ENCODE measurements at regions not wholly inside any gene's neighbourhood (a gene's known extent, or its start where the extent isn't known, plus 50 kb on each side); places are given as distances from the start of the nearest gene placed in this dataset.

DNA sequence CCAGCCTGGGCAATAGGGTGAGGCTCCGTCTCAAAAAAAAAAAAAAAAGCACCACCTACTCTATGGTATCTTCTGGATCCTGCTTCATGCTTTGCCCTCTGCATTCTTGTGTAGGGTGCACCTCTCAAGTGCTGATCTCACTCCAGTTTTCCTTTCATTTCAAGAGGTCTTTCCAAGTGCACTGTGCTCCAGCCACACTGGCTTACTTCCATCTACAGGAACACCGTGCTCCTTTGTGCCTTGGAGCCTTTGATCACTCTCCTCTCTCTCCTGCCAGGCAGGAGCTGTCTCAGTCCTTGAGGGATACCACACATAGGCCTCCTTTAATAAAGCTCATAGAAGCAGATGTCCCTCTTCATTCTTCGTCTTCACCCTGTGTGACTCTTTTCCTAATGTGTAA lies 55.4 kb upstream of the GREM2 start:
- no peak for FAIRE-seq

DNA sequence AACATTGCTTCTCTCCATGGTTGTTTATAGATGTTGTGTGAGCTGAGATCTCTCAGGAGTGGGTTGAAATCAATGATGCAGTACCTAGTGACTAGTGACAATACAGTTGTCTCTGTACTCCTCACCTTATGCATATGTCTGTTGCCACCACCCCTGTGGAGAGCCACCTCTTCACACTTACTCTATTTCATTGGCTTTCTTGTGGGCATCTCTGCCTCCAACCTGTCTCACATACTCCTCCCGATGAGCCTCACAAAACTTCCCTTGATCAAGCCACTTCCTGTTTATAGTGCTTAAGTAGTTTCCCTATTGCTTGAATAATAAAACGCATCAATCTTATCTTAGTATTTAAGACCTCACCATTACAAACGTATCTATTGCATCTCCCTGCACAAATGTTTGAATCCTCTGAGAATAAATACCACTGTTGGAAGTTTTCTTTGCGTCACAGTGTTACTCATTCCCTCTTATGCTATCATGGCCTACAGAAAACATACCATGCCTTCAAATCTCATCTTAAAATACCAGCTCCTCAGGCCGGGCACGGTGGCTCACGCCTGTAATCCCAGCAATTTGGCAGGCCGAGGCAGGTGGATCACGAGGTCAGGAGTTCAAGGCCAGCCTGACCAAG lies 54.7 kb upstream of the GREM2 start:
- no peak for FAIRE-seq

DNA sequence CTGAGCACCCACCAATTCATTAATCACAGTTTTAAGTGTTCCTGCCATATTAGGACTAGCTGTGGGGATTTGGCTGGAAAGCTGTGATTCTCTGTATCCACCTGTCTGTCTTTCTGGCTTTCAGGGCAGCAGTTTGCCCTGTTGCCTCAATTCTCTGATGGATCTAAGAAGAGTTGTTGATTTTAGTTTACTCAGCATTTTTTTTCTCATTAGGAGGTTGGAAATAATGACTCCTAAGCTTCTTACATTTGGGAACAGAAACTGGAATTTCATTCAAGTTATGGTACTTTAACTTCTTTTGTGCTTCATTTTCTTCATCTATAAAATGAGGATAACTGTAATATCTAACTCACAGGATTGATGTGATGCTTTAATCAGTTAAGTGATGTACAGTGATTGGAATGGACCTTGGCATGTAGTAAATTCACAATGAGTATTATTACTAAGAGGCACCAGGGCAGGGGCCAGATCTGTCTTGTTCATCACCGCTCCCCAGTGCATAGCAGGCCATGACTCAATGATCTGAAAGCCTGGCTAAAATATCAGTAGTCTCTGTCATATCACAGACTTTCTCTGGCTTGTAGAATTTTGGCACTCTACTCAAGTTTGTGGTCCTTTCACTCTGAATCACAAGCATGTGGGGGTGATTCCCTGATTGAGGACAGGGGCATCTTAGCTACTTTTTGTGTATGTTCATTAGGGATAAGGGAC lies 51.4 kb upstream of the GREM2 start:
- no peak for FAIRE-seq

All from endometrium (tissue), 2 donors.